SU-DHL-6 (cell line): ENCODE measurements at regions not wholly inside any gene's neighbourhood (a gene's known extent, or its start where the extent isn't known, plus 50 kb on each side); places are given as distances from the start of the nearest gene placed in this dataset.

Source experiments
- CTCF ChIP-seq: fragments of 200-600 bp; sonication (generic); IDR thresholded peaks from one replicate; pipeline ENCODE4 v1.5.1; 2017; ENCODE audit warnings: antibody characterized with exemption, mild to moderate bottlenecking, low read length, moderate library complexity; ENCODE audit not compliant: insufficient read depth, poor library complexity, severe bottlenecking
- EZH2phosphoT487 ChIP-seq: fragments of 200-600 bp; sonication (generic), shearing (Covaris generic); conservative IDR thresholded peaks from 2 replicates; pipeline ENCODE4 v1.6.1; 2018; ENCODE audit warnings: mild to moderate bottlenecking, antibody characterized with exemption, low read length, moderate library complexity, mixed read lengths

GRCh38 chr1:173423291-173423690, 53.8 kb upstream of the PRDX6 start:
- TF ChIP-seq CTCF (no peak), EZH2phosphoT487 (no peak)
